ENCODE measurements at regions not wholly inside any gene's neighbourhood (a gene's known extent, or its start where the extent isn't known, plus 50 kb on each side); places are given as distances from the start of the nearest gene placed in this dataset.
A peak's percentile ranks its signal among the peaks of the same experiment; 100 is the strongest.
"Not testable (repeated sequence)": the region's sequence is repeated elsewhere in the genome, so short reads cannot be mapped to it uniquely, and the experiment has no call there.

GRCh38 chrX:50967736-50968135, 57.2 kb downstream of the BMP15 start:
- intact Hi-C loops (cut with DNase I), result no loop called here
- DNase-seq (ENCODE audit: missing footprints), result no peak
- no peak for ATAC-seq

DNA sequence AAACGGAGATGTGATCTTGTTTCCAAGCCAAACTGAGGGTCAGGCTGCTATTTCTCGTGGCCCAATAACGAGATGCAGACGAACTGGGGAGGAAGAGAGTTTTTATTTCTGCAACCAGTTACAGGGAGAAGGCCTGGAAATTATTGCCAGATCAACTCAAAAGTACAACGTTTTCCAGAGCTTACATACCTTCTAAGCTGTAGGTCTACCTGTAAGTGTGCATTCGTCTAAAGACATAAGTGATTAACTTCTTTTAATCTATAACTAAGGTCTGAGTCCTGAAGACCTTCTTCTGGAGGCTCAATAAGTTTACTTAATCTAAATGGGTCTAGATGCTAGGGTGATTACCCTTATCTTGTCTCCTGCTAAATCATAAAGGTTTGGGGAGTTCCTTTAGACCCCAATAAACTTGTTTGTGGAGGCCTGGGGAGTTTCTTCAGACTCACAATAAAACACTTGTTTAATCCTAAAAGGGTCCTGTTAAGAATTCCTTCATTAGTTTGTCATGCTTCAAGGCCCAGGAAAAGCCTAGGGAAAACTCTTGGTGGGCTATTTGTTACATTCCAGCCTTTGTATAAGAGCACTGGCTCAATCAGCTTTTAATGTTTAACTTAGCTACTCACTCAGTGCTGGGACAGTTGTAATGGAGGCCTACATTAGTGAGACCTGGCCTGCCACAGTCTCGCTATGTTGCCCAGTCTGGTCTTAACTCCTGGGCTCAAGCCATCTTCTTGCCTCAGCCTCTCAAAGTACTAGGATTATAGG, 58.5 kb downstream of the BMP15 start:
- ATAC-seq; DNase-seq (ENCODE audit: missing footprints); intact Hi-C loops (cut with DNase I): not testable (repeated sequence)

DNA sequence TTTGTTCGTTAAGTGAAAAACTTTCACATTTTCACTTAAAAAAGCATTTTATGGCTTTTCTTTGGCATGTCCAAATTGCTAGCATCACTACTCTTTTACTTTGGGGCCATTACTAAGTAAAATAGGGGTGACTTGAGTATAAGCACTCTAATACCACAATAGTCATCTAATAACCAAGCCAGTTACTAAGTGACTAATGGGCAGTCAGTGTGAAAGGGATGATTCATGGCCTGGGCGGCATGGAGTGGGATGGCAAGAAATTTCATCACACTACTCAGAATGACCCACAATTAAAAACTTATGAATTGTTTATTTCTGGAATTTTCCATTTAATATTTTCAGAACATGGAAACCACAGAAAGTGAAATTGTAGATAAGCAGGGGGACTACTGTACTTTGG, 60.9 kb downstream of the BMP15 start:
- no peak for DNase-seq (ENCODE audit: missing footprints)
- no peak for ATAC-seq
- intact Hi-C loops (cut with DNase I), result no loop called here

- ATAC-seq, result no peak
Measured at GRCh38 chrX:50973199-50973598, 62.7 kb downstream of the BMP15 start.

GRCh38 chrX:50978920-50979682, 68.6 kb downstream of the BMP15 start:
- intact Hi-C loops (cut with DNase I), result no loop called here
- DNase-seq (ENCODE audit: missing footprints) (no peak), ATAC-seq (peak; percentile 44)

More at GRCh38 chrX:50973199-50973598, 62.7 kb downstream of the BMP15 start:
- no peak for DNase-seq (ENCODE audit: missing footprints)
- intact Hi-C loops (cut with DNase I), result no loop called here

GRCh38 chrX:50980251-50980650, 69.7 kb downstream of the BMP15 start:
- intact Hi-C loops (cut with DNase I), result no loop called here
- no peak for ATAC-seq
- no peak for DNase-seq (ENCODE audit: missing footprints)

GRCh38 chrX:50988649-50989048, 78.1 kb downstream of the BMP15 start:
- DNase-seq (ENCODE audit: missing footprints) (no peak), ATAC-seq (no peak)
- intact Hi-C loops (cut with DNase I), result loop anchor here (2.0 to 5.0 kb wide), 2 partner anchors 241 to 298 kb away; no protein-coding TSS in a partner anchor

DNA sequence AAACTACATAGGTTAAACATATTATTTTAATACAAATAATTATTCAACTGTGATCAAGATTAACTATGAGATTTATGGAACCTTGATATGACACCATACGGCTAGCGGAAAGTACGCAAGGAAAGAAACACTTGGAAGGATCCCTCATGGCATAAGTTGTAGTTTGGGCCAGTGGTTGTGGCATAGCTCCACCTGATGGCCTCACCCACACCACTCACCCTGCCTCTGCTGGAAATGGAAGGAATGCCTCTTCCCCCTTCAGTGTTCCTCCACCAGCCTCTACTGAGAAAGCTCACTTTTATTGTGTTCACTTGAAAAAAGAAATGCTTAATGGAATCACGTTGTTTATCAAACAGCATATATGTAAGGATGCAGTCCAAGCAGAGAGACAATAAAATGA, 86.4 kb downstream of the BMP15 start:
- ATAC-seq (no peak), DNase-seq (ENCODE audit: missing footprints) (no peak)
- intact Hi-C loops (cut with DNase I), result no loop called here

DNA sequence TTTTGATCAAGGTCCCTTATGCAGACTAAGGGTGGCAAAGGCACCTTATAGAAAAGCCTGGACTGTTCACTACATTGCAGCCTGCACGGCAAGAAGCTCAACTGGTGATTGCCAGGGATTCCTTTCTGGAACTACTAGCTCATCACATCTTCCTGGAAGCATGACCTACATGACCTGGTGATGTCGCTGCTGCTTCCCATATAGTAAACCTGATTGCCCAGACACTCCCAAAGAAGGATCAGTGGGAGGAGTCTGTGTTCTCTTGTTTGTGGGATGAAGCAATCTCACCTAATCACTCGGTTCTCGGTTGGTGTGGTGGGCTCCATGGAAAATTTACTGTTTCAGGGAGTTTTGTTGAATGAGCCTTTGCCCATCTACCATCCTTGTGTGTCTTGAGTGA, 89.8 kb downstream of the BMP15 start:
- intact Hi-C loops (cut with DNase I); ATAC-seq; DNase-seq (ENCODE audit: missing footprints): not testable (repeated sequence)

GRCh38 chrX:51001733-51002632, 91.4 kb downstream of the BMP15 start:
- intact Hi-C loops (cut with DNase I), result not testable (repeated sequence)
- DNase-seq (ENCODE audit: missing footprints), result peak; percentile 43
- ATAC-seq, result peak; percentile 77

- no peak for ATAC-seq
- intact Hi-C loops (cut with DNase I), result no loop called here
- no peak for DNase-seq (ENCODE audit: missing footprints)
Measured at GRCh38 chrX:51006064-51006463, 95.5 kb downstream of the BMP15 start.

DNA sequence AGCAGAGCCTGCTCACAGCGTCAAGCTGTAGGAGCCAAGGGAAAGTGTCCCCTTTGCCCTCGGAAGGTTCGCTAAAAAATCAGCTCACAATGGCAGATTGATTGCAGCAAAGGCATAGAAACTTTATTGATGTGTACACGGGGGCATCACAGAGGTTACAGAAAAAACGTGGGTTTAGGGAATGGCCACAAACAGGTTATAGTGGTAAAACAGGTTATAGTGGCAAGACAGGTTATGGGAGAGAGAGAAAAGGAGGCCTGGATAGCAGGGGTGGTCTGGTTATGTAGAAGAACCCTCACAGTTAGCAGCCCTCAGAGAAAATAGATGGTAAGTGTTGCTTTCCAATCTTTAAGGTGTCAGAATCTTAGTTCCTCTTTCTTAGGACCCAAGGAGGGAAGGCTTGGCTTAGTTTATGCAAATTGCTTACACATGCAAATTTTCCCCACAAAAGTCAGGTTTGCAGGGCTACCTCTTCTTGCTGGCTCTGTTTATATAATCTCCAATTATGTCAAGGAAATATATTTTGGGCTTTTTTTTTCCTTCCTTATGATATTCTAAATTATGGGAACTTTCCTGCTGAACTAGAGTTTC, 113.7 kb downstream of the BMP15 start:
- intact Hi-C loops (cut with DNase I), result no loop called here
- ATAC-seq, result no peak

GRCh38 chrX:51026862-51027261, 116.3 kb downstream of the BMP15 start:
- no peak for ATAC-seq
- no peak for DNase-seq (ENCODE audit: missing footprints)
- intact Hi-C loops (cut with DNase I), result no loop called here

More for the DNA sequence above, 113.7 kb downstream of the BMP15 start:
- DNase-seq (ENCODE audit: missing footprints), result no peak

DNA sequence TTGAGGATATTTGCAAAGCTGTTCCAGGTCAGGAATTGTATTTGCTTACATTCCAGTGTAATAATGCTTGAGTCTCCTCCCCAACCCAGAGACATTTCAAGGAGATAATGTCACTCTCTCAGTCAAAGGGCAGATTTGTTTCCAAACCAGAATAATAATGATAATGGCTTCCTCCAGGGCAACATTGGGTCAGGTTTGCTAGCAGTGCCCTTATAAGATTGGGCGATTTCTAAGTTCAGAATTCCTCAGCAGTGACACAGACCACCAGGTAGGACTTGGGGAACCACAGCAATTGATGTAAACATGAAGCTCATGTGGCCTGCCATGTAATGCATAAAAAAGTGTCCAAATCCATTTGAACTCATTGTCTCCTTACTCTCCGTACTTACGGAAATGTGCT, 125.2 kb downstream of the BMP15 start:
- ATAC-seq (no peak), DNase-seq (ENCODE audit: missing footprints) (no peak)
- intact Hi-C loops (cut with DNase I), result no loop called here

DNA sequence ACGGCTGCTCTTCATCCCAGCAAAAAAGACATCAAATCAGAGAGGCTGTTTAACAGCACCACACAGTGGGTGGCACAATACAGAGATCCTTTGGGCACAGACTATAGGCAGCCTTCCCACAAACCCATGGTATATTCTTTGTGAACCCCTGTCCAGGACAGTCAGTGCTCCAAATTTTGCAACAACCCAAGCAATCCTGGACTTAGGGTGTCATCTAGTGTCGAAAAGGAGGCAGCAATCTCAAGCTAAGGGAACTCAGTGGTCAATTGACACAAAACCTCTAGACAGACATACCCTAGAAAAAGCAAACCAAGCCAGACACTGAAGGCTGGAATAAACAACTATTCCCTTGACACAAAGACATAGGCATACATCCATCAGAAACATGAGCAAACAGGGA, 137.4 kb downstream of the BMP15 start:
- no peak for DNase-seq (ENCODE audit: missing footprints)
- no peak for ATAC-seq
- intact Hi-C loops (cut with DNase I), result no loop called here

- intact Hi-C loops (cut with DNase I), result no loop called here
- DNase-seq (ENCODE audit: missing footprints), result no peak
- no peak for ATAC-seq
Measured at GRCh38 chrX:51053741-51054140, 143.2 kb downstream of the BMP15 start.

DNA sequence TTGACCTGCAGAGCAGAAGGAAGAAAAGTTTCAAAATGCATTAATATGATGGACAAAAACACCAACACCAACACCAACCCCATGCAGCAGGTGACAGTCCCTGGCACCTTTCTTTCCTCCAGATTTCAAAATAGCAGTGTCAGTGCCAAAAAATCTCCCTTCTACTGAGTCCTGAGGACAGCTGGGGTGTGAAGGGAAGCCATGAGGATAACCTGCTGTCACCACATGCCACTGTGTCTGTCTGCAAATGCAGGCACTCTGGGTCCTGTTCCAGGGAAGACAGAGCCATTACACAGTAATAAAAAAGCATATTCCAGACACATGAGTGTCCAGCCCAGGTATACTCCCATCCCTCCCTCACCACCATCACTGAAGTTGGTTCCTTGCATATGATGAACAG, 187.5 kb downstream of the BMP15 start:
- DNase-seq (ENCODE audit: missing footprints), result no peak
- no peak for ATAC-seq
- intact Hi-C loops (cut with DNase I), result no loop called here

GRCh38 chrX:51119058-51119926, 208.8 kb downstream of the BMP15 start:
- ATAC-seq; intact Hi-C loops (cut with DNase I); DNase-seq (ENCODE audit: missing footprints): not testable (repeated sequence)

Data from Right ventricle myocardium inferior (tissue), 1 donor.